OCI-M2 (cell line): ENCODE measurements at regions not wholly inside any gene's neighbourhood (a gene's known extent, or its start where the extent isn't known, plus 50 kb on each side); places are given as distances from the start of the nearest gene placed in this dataset.
"Not testable (repeated sequence)": the region's sequence is repeated elsewhere in the genome, so short reads cannot be mapped to it uniquely, and the experiment has no call there.

Experiments
- DNase-seq: peaks from one replicate; lab custom pipeline; 2025; ENCODE audit not compliant: unreplicated experiment; lab: John Stamatoyannopoulos, UW

DNA sequence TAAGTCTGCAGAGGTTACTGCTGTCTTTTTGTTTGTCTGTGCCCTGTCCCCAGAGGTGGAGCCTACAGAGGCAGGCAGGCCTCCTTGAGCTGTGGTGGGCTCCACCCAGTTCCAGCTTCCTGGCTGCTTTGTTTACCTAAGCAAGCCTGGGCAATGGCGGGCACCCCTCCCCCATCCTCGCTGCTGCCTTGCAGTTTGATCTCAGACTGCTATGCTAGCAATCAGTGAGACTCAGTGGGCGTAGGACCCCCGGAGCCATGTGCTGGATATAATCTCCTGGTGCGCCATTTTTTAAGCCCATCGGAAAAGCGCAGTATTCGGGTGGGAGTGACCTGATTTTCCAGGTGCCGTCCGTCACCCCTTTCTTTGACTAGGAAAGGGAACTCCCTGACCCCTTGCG lies 1363.1 kb downstream of the HACE1 start:
- not testable (repeated sequence) for DNase-seq

DNA sequence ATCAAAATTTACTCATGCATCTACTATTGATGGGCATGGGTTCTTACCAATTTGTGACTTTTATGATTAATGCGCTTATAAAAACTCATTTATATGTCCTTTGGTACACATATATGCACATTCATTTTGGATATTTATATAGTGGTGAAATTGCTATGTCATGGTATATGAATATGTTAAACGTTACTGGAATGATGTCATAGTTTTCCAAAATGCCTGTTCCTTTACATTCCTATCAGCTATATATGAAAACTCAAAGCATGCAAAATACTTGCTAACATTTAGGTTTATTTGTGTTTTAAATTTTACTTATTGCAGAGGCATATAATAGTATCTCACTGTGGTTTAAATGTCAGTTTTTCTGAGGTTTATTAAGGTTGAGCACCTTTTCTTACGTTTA lies 1403.1 kb downstream of the HACE1 start:
- DNase-seq: no peak

DNA sequence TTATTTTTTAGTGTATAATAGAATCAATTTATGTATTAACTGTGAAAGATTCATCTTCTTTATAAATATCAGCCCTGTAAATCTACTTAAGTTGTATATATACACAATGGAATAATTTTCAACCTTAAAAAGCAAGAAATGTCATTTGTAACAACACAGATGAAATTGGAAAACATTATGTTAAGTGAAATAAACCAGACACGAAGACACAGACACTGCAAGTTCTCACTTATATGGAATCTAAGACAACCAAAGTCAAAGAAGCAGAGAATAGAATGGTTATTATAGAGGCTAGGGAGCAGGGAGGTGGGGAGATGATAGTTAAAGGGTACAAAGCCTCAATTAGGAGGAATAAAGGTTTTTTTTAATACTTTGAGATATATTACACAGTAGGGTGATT lies 1404.4 kb downstream of the HACE1 start:
- no peak for DNase-seq

DNA sequence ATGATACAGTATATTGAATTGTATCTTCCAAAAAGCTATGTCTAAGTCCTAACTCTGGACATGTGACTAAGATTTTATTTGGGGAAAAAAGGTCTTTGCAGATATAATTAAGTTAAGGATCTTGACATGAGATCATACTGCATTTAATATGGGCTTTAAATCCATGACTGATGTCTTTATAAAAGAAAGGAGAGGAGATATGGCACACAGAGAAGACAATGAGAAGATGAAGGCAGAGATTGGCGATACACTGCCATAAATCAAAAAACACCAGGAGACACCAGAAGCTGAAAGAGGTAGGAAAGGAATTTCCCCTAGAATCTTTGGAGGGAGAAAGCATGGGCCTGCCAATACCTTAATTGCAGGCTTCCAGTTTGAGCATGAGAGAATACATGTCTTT lies 1450.2 kb downstream of the HACE1 start:
- DNase-seq: no peak

DNA sequence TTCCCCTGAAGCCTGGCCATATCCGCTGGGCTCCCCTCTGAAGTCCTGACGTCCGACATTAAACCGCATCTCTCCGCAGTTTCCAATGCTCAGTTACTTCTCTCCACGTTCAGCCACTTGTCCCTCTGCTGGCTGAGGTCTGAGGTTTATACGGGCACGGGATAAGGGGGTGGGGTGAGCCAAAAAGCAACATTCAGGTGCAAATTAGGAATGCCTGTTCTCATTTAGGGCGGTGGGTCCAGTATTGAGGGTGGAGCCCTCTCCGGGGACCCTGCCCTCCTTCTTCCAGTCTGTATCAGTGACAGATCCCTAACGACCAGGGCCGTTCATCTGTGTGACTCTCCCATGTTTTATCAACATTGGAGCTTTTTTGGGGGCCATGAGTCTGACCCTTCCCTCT lies 1454.4 kb downstream of the HACE1 start:
- no peak for DNase-seq

DNA sequence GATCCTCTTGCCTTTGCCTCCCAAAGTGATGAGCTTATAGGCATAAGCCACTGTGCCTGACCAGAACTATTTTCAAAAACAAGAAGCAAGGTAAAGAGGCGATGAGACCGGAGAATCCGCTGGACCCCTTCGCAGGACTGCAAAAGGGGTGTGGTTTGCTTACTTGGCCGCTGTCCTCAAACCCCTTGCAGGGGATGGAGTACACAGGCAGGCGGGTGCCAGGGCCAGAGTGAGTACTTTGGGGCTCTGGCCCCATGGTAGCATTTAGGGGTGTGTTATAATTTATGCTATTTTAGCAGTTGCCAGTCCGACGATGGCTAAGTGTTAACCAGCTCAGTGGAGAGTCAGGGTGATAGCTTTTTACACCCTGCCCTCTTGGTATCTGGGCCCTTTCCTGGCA lies 1454.9 kb downstream of the HACE1 start:
- DNase-seq: no peak

DNA sequence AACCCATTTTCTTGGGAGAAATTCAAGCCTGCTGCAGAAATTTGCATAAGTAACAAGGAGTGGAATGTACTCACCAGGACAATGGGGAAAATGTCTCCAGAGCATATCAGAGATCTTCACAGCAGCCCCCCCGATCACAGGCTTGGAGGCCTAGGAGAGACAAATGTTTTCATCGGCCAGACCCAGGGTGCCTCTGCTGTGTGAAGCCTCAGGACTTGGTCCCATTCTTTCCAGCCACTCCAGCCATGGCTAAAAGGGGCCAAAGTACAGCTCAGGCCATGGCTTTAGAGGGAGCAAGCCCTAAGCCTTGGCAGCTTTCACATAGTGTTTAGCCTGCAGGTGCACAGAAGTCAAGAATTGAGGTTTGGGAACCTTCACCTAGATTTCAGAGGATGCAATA lies 1463.0 kb downstream of the HACE1 start:
- DNase-seq: no peak

DNA sequence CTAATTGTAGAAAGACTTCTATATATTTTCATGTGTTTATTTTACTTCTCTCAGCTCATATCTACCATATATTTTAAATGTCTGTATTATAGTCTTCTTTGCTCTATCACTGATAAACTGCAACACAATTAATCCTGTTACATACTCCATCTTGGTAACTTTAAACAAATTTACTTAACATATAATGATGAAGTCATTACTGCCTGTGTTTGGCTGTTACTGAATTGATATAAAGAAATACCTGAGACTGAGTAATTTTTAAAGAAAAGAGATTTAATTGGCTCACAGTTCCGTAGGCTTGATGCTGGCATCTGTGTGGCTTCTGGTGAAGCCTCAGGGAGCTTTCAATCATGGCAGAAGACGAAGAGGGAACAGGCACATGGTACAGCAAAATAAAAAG lies 1480.4 kb downstream of the HACE1 start:
- DNase-seq: no peak

DNA sequence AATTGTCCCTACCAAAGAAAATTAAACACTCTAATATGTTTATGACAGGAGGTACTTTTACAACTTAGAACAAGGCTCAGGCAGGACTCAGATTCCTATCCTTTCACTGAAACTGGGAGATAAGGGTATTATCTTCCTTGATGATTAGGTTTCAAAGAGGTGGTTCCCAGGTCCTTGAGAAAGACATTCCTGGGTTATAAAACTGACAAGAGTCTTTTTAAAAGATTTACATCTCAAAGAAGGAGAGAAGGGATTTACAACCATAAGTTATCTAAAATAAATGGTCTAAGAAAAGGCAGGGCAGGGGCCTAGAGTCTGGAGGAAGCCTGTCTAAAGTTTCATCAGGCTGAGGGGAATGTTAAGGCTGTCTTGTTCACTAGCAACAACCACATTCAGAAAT lies 1492.5 kb downstream of the HACE1 start:
- no peak for DNase-seq

DNA sequence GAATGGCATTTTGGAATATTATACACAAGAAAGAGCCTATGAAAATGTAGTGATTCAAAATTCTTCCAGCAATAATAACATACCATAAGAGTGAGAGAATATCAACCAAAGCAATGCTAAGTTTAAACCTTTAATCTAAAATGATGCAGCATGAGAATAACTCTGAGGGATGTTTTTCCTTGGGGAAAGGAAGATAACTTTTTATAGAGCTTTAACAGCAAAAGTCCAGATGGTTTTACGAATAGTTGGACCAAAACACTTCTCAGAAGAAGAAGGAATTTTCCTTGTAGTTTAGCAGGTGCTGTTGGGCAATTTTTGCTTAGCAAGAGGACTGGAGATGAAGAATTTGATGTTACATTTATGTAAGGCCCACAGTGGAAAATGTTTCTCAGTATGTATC lies 1503.2 kb downstream of the HACE1 start:
- no peak for DNase-seq

DNA sequence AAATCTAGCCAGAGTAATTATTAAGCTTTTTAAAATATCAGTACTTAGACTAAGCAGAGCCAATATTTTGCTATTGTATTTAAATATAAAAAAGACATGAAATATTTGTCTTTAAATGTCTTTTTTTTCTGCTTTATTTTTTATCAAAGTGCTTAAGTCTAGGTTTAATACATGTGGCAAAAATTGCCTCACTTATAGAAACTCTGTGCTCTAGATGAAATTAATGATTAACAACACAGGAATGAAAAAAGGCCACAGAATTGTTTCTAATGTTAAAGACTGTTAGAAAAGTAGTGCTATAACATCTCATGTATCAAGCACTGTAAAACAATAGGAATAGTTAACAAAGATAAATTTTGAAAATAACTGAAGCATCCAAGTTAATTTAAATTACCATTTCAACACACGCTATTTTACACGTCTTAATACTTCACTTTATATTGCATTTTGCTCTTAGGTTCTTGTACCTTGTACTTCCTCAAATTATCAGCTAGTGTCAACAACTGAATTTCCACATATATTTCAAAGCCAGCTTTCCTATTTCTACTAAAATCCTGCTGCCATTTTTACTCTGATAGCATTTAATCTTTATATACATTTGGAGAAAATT lies 1515.1 kb downstream of the HACE1 start:
- no peak for DNase-seq

DNA sequence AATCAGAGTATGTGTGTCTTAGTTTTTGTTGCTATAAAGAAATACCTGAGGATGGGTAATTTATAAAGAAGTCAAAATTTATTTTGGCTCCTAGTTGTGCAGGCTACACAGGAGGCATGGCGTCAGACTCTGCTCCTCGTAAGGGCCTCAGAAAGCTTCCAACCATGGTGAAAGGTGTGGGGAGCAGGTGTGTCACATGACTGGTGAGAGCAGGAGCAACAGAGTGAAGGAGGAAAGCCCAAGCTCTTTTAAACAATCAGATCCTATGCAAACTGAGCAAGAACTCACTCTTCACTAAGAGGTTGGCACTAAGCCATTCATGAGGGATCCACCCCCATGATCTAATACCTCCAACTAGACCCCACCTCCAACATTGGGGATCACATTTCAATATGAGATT lies 1524.3 kb downstream of the HACE1 start:
- no peak for DNase-seq

DNA sequence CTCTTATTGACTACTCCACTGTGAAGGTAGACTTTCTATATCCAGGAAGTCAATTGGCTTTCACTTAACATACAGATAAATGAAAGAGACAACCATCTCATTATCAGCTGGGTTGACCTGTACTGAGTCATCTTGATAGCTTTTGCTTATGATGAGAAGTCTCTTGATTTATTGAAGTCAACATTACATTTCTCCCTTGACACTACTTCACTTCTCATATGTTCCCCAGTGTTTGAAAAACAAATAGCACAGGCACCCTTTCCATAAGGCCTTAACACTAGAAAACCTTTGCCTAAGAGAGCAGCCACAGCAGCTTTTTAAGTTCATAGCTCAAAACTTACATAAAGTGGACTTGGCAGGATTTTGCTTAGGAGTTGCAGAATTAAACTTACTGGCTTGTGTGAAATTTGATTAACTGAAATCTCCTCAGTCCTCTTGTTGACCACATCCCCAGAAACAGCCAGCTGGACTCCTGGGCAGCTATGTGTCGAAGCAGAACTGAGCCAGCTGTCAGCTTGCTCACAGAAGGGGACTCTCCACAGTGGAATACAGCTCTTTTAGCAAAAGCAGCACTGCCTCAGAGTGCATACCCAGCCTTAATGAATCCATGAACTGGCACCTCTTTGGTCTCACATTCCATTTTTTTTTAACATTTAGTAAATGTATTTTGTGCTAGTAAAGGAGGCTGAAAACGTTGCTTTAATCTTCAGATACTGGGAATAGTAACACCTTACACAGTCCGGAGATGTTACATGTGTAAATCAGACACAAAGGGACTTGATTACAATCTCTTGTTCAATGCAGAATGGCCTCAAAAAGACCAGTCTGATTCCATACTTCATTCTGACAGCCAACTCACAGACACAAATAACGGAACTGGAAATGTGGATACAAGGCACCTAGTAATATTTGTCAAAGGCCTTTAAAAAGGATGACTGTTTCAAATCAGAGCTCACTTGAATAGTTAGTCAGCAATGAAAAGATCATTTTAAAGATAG lies 1532.7 kb downstream of the HACE1 start:
- no peak for DNase-seq

DNA sequence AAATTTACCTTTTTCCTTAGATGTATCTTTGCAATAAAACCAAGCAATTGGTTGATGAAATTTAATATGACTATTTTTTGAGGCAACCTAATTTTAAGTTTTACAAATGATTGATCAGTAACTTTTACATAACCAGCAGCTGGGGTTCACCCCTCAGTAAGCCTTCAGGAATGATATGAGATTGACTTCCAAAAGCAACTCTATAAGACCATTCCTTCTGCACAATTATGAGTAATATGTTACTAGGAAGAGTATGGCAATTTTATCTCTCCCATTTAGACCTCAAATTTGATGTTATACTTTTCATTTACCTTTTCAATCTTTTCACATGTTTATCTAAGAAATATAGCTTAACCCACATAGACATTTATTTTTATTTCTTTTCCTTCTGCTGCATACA lies 1546.3 kb downstream of the HACE1 start:
- DNase-seq: no peak

DNA sequence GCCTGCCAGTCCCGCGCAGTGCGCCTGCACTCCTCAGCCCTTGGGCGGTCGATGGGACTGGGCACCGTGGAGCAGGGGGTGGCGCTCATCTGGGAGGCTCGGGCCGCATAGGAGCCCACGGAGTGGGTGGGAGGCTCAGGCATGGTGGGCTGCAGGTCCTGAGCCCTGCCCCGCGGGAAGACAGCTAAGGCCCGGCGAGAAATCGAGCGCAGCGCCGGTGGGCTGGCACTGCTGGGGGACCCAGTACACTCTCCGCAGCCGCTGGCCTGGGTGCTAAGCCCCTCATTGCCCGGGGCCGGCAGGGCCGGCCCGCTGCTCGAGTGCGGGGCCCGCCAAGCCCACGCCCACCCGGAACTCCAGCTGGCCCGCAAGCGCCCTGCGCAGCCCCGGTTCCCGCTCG lies 1565.3 kb downstream of the HACE1 start:
- not testable (repeated sequence) for DNase-seq

DNA sequence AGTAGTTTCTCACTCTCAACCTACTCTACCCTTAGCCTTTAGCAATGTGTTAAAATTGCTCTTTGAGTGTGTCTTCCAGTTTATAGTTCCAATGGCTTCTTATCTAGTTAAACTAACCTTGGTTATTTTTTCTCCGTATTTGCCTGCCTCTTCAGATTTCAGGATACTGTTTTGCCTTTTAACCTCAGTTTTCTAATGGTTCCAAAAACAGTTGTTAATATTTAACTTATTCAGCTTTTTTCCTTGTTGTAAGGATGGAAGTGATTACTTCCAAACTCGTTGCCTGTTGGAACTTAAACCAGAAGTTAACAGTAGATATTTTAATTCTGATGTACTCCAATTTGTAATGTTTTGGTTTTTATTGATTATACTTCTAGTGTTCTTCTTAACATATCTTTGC lies 1574.9 kb downstream of the HACE1 start:
- no peak for DNase-seq

DNA sequence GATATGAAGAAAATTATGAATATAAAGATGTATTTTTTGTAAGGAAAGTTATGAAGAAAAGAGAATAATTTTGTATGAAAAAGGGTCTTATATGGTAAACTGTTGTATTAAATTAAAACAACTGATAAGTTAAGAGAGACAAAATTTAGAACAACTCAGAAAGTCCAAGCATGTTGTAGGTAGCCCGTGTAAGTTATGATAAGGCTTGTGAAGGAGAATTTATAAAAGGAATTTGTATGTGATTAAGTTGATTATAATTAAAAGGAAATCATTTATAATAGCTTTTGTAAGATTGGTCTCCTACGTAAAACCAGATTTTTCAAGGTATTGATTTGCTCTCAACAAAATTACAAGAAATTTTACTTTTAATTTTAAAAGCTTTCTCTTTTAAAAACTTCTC lies 1579.3 kb downstream of the HACE1 start:
- no peak for DNase-seq

DNA sequence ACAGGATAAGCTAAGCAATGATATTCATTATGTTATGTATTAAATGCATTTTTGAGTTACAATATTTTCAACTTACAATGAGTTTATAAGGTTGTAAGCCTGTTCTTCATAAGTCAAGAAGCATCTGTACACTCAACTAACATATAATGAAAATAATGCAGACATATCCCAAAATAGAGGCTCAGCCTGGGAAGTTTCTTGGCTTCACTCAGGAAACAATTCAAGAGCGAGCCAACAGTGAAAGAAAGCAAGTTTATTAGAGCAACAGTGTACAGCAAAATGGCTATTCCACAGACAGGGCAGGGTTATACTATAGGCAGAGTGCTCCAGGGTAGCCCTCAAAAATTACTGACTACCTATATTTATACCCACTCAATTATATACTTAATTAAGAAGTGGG lies 1581.8 kb downstream of the HACE1 start:
- DNase-seq: no peak

DNA sequence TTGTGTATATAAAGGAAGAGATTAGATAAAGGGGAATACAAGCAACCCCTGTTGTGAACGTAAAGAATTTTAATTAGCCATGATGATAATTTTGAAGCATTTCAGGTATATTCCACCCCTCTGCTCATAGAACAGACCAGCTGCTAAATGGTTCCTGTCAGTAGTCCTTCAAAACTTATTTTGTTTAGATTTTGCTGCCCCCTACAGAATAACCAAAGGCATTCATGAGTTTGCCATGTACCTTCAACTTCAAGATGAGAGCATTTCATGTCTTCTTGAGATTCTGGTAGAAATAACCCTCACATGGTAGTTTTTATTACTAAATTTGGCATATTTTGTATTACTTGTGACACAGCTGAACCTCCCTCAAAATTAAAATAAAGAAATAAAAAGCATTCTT lies 1586.7 kb downstream of the HACE1 start:
- peak; percentile 38 for DNase-seq

DNA sequence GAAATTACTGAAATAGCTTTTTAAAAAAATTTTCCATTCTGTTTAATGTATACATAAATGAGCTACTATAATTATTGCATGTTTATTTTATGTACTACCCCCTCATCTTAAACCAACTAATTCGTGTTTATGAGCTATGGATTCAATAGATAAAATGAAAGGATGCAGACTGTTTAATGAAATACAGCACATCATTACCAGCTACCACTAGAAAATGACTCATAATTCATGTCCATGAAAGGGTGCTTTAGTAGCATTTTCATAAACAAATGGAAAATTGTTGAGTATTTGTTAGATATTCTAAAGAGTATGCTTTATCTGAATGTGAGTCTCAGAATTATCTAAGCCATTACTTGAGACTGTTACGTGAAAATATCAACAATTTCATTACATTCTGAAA lies 1590.1 kb downstream of the HACE1 start:
- no peak for DNase-seq

DNA sequence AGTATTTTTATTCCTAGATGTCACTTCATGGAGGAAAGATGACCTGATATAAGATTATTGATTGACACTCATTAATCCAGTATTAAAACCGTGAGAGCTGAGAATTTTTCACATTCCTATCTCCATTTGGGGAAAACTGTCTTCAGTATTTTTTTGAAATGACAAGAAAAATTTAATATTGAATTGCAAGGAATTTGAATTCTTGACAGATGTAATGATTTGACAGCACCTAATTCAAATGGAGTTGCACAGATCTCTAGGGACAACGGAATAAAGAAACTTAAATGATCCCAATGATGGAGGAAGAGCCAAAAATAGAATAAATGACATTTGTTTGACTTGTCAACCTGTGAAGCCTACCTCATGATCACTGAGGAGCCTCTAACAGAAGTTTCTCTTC lies 1591.4 kb downstream of the HACE1 start:
- DNase-seq: no peak

DNA sequence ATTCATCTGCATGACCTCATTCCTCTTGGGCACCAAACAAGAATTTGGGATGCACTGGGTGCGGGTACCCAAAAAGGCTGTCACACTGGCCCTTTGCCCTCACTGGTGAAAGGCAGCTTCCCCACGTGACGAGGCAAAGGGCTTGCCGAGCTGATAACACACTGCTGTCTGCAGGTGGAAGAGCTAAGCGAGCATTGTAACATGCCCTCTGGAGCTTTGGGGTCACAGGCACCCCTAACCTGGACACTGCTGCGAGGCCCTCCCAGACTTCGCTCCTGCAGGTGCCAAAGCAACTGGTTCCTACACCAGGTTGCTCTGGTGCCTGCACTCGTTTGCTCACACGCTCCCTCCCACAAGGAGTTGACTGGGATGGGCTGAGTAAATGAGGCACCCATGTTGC lies 1595.7 kb downstream of the HACE1 start:
- DNase-seq: no peak

DNA sequence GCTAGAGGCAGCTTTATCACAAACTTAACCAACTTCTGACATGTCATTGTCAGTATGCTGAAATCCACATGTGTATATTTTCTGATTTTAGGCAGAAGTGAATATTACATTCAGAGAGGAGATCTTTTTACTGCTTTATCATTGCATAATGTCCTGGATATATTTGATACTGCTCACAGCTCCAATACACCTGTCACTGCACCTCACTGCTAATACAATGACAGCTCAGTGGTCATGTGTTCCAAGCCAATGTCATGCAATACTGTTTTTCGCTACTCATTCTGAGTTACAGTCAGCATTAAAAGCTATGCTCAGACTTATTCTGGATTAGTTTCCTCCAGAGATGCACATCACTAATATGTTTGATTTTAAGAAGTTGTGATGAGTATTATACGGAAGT lies 1604.6 kb downstream of the HACE1 start:
- DNase-seq: no peak
